ENCODE measurements at regions not wholly inside any gene's neighbourhood (a gene's known extent, or its start where the extent isn't known, plus 50 kb on each side); places are given as distances from the start of the nearest gene placed in this dataset.

DNA sequence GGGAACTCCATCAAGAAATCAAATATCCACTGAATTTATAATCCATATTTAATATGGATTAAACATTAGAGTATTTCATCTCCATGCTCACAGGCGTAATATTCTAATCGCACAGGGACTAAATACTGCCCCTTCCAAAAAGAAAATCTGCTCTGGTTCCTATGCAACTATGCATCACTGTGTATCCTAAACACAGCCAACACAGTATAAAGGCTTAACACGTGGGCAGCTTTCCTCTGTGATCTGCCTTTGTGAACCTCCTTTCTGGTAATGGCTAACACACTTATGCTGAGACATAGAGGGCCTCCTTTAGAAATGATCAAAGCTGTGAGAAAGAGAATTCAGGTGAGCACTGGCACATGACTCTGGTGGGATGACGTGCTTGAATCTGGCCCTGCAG lies 110.2 kb downstream of the RAB11FIP2 start:
- Histone ChIP-seq H3K36me3 (no peaks in the 10 kb centered on the region), H3K4me1 (no peaks in the 10 kb centered on the region), H3K27ac (peak overlapping the region in 1 of 2 donors; percentile 75), H3K27me3 (no peaks in the 10 kb centered on the region), H3K4me3 (no peak overlapping the region), H3K9me3 (no peaks in the 10 kb centered on the region)
- no peak for TF ChIP-seq POLR2A (IDR thresholded peaks at IDR 0.05)
- TF ChIP-seq POLR2AphosphoS5 (IDR thresholded peaks at IDR 0.05): no peak
- TF ChIP-seq, protein P1, sequence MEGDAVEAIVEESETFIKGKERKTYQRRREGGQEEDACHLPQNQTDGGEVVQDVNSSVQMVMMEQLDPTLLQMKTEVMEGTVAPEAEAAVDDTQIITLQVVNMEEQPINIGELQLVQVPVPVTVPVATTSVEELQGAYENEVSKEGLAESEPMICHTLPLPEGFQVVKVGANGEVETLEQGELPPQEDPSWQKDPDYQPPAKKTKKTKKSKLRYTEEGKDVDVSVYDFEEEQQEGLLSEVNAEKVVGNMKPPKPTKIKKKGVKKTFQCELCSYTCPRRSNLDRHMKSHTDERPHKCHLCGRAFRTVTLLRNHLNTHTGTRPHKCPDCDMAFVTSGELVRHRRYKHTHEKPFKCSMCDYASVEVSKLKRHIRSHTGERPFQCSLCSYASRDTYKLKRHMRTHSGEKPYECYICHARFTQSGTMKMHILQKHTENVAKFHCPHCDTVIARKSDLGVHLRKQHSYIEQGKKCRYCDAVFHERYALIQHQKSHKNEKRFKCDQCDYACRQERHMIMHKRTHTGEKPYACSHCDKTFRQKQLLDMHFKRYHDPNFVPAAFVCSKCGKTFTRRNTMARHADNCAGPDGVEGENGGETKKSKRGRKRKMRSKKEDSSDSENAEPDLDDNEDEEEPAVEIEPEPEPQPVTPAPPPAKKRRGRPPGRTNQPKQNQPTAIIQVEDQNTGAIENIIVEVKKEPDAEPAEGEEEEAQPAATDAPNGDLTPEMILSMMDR (IDR thresholded peaks at IDR 0.05): no peak
- no peak for DNase-seq (ENCODE audit: low spot score in 2 of 2)
- intact Hi-C loops (cut with DNase I; ENCODE audit: low total_unique reads): no loop called here

- TF ChIP-seq POLR2AphosphoS5 (IDR thresholded peaks at IDR 0.05) (no peak), POLR2A (IDR thresholded peaks at IDR 0.05) (no peak)
- TF ChIP-seq, protein P1 (IDR thresholded peaks at IDR 0.05): no peak
- no peaks in the 10 kb centered on the region for H3K36me3 ChIP-seq
- H3K27me3 ChIP-seq: no peaks in the 10 kb centered on the region
- no peaks in the 10 kb centered on the region for H3K4me1 ChIP-seq
- no peak overlapping the region for H3K4me3 ChIP-seq
- intact Hi-C loops (cut with DNase I; ENCODE audit: low total_unique reads): no loop called here
- H3K9me3 ChIP-seq: no peaks in the 10 kb centered on the region
- no peak for DNase-seq (ENCODE audit: low spot score in 2 of 2)
- peak overlapping the region in 1 of 2 donors; percentile 75 for H3K27ac ChIP-seq
Measured at GRCh38 chr10:117936976-117937375, 109.8 kb downstream of the RAB11FIP2 start.

- TF ChIP-seq, protein P1 (IDR thresholded peaks at IDR 0.05): no peak
- TF ChIP-seq POLR2AphosphoS5 (IDR thresholded peaks at IDR 0.05): no peak
- TF ChIP-seq POLR2A (IDR thresholded peaks at IDR 0.05): no peak
- no peaks in the 10 kb centered on the region for H3K27me3 ChIP-seq
- no peaks in the 10 kb centered on the region for H3K9me3 ChIP-seq
- H3K27ac ChIP-seq: no peak overlapping the region
- no peaks in the 10 kb centered on the region for H3K4me1 ChIP-seq
- no peaks in the 10 kb centered on the region for H3K36me3 ChIP-seq
- H3K4me3 ChIP-seq: no peak overlapping the region
- DNase-seq (ENCODE audit: low spot score in 2 of 2): no peak
- intact Hi-C loops (cut with DNase I; ENCODE audit: low total_unique reads): no loop called here
Measured at GRCh38 chr10:117938104-117938503, 108.6 kb downstream of the RAB11FIP2 start.

- no peaks in the 10 kb centered on the region for H3K4me1 ChIP-seq
- no peak for TF ChIP-seq POLR2AphosphoS5 (IDR thresholded peaks at IDR 0.05)
- TF ChIP-seq, protein P1 (IDR thresholded peaks at IDR 0.05): no peak
- no peak for TF ChIP-seq POLR2A (IDR thresholded peaks at IDR 0.05)
- H3K4me3 ChIP-seq: no peak overlapping the region
- H3K27ac ChIP-seq: no peak overlapping the region
- H3K9me3 ChIP-seq: no peaks in the 10 kb centered on the region
- intact Hi-C loops (cut with DNase I; ENCODE audit: low total_unique reads): no loop called here
- no peaks in the 10 kb centered on the region for H3K36me3 ChIP-seq
- H3K27me3 ChIP-seq: no peaks in the 10 kb centered on the region
- no peak for DNase-seq (ENCODE audit: low spot score in 2 of 2)
Measured at GRCh38 chr10:117942226-117942625, 104.5 kb downstream of the RAB11FIP2 start.

GRCh38 chr10:117944676-117945447 lies 101.9 kb downstream of the RAB11FIP2 start:
- TF ChIP-seq, protein P1 (IDR thresholded peaks at IDR 0.05): no peak
- no peak for TF ChIP-seq POLR2A (IDR thresholded peaks at IDR 0.05)
- no peak for TF ChIP-seq POLR2AphosphoS5 (IDR thresholded peaks at IDR 0.05)
- no peak for DNase-seq (ENCODE audit: low spot score in 2 of 2)
- H3K4me3 ChIP-seq: no peak overlapping the region
- H3K36me3 ChIP-seq: no peaks in the 10 kb centered on the region
- no peaks in the 10 kb centered on the region for H3K4me1 ChIP-seq
- intact Hi-C loops (cut with DNase I; ENCODE audit: low total_unique reads): no loop called here
- no peak overlapping the region for H3K27ac ChIP-seq
- no peaks in the 10 kb centered on the region for H3K27me3 ChIP-seq
- H3K9me3 ChIP-seq: no peaks in the 10 kb centered on the region
